Ammon's horn (tissue), 1 donor: ENCODE measurements at regions not wholly inside any gene's neighbourhood (a gene's known extent, or its start where the extent isn't known, plus 50 kb on each side); places are given as distances from the start of the nearest gene placed in this dataset.
"Not testable (repeated sequence)": the region's sequence is repeated elsewhere in the genome, so short reads cannot be mapped to it uniquely, and the experiment has no call there.

ENCODE experiments used
- DNase-seq: peaks from one replicate; pipeline ENCODE4 v3.0.0-alpha.2; 2016; ENCODE audit warnings: low spot score

DNA sequence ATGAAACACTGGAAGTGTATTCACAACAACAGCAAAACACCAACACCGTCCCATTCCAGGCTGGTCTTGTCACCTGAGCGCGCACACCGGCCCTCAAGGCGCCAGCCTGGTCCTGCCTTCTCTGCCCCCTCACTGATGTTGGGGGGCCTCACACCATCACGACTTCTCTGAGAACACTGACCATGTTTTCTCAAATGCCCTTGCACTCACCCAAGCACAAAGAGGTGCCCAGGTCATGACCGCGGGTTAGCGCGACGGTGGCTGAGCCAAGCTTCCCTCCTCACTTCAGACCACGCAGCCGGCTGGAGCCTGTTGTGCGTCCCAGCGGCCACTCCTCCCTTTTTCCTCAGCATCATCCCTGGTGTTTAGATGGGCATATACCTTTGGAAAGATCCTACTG lies 101.3 kb upstream of the SALL3 start:
- no peak for DNase-seq

DNA sequence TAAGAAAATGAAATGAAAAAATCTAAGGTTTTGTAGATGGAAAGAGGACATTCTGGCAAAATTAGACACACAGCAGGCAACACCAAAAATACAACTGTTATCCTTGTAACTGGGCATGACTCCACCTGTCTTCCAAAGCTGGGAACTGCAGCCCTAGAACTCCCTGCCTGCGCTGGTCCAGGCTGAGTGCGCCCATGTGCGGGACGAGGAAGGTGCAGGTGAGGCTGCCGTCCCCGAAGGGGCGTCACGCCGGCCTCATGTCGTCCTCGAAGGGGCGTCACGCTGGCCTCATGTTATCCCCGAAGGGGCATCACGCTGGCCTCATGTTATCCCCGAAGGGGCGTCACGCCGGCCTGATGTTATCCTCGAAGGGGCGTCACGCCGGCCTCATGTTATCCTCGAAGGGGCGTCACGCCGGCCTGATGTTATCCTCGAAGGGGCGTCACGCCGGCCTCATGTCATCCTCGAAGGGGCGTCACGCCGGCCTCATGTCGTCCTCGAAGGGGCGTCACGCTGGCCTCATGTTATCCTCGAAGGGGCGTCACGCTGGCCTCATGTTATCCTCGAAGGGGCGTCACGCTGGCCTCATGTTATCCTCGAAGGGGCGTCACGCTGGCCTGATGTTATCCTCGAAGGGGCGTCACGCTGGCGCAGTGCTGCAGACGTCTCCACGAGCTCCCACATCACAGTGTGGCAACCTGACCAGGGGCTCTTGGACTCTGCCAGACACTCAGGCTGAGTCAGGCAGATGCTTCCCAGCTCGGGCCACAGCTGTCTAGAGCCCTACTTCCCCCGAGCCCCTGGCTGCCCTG lies 100.3 kb upstream of the SALL3 start:
- not testable (repeated sequence) for DNase-seq

DNA sequence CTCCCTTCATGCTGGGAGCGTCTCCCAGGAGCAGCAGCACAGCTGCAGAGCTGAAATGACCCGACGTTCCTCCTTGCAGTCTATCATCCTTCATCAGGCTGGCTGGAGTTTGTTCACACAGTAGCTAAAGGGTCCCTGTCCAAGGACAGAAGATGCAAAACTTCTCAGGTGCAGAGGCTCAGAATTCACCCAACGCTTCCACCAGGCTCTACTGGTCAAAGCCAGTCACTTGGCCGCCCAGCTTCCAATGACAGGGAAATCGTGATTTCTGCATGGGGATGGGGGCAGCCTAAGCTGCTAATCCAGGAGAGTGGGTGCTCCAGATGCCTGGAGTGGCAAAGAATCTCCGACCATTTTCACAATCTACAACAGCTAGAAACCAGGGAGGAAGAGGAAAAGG lies 97.0 kb upstream of the SALL3 start:
- DNase-seq: no peak

GRCh38 chr18:78883501-78883900 lies 96.1 kb upstream of the SALL3 start:
- DNase-seq: no peak

DNA sequence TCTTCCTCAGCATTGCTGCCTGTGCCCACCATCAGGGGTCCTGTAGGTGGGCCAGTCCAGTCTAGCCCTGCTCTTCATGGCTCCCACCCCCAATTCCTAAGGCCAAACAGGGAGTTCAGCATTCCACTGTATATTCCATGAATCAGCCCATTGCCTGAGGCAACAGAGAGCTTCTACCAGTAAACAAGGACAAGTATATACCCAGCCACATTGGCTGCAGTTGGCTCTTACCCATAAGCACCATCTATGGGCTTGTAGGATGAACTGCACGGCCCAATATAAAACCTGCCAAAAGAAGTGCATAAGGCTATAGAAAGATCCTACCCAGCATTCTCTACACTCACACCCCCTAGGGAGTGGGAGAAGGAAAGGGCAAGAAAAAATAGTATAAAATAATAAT lies 95.1 kb upstream of the SALL3 start:
- DNase-seq: no peak

DNA sequence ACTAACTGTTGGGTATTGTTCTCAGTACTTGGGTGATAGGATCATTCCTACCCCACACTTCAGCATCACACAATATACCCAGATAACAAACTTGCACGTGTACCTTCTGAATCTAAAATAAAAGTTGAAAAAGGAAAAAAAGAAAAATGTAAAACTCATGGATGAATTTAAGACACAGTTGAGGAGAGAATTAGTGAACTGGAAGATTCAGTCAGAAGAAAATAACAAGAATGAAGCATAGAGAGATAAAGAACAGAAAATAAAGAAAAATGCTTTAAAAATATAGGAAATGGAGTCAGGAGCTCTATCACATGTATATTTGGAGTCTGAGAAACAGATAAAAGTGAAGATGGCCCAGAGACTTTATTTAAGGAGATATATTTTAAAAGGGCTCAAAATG lies 90.4 kb upstream of the SALL3 start:
- DNase-seq: no peak

DNA sequence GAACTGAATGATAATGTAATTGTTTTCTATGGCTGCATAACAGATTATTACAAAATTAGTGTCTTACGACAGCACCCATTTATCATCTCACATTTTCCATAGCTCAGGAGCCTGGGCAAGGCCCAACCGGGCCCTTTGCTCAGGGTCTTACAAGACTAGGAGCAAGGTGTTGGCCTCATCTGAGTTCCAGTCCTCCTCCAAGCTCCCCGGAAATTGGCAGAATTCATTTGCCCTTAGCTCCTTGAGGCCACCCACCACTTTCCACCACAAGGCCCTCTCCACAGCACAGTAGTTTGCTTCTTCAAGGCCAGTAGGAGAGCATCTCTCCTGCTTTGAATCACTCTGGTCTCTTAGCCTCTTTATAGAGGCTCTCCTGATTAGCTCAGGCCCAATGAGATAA lies 89.2 kb upstream of the SALL3 start:
- DNase-seq: no peak

GRCh38 chr18:78891185-78891762 lies 88.3 kb upstream of the SALL3 start:
- DNase-seq: no peak

GRCh38 chr18:78892177-78892576 lies 87.4 kb upstream of the SALL3 start:
- no peak for DNase-seq

DNA sequence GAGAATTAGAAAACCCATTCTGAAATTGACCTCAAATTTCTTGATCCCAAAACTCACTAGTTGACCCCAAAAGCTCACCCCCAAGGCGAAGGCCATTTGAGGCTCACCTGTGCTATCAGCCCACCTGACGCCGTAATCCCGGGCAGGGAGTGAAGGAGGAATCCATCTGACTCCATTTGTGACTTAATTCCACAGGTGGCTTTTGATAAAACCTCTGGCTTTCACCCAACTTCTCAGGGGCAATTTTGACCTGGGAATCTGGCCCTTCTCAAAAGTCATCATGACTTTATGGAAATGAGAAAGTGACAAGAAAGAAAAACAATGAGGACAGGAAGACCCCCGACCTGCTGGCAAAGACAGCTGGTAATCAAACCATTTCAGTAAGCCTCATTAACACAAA lies 86.9 kb upstream of the SALL3 start:
- DNase-seq: no peak

DNA sequence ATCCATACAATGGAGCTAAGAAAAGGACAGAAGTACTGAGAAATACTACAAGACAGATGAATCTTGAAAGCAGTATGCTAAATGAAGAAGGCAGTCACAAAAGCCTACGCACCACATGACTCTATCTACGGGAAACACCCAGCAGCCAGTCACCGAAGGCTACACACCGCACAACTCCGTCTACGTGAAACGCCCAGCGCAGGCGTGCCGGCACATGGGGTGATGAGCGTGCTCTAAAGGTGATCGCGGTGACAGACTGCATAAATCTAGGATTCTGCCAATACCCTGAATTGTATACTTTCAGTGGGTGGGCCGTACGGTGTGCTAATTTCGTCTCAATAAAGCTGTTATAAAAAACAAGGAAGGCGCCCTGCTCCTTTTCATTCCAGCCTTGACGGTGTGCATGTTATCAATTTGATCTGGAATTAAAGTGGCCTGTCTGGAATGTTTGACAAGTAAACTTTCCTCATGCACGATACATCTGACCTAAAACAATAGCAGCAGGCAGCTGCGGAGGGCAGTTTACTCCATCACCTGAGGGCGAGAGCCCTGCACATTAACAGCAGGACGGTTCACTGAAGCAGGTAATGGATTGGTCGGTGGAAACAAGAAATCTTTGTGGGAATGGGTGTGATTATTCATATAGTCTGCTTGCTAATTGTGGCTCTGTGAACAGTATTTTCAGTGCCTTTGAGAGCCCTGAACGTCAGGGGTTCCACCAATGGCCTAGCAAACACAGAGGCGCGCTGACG lies 86.2 kb upstream of the SALL3 start:
- DNase-seq: no peak

- no peak for DNase-seq
These were observed 85.6 kb upstream of the SALL3 start for GRCh38 chr18:78894033-78894305.

- no peak for DNase-seq
These were observed 84.2 kb upstream of the SALL3 start for GRCh38 chr18:78895207-78896001.

- no peak for DNase-seq
These were observed 83.3 kb upstream of the SALL3 start for GRCh38 chr18:78896111-78896905.

DNA sequence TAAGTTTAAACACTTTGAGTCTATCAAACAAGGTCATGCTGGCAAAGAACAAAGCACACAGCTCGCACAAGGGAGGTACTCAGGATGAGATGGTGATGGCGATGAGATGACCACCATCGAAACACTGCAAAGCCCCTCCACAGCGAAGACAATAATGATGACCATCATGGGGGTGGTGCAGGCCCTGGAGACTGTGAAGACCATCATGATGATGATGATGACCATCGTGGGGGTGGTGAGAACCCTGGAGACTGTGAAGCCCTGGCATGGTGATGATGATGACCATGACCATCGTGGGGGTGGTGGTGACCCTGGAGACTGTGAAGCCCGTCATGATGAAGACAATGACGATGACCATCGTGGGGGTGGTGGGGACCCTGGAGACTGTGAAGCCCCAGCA lies 81.6 kb upstream of the SALL3 start:
- DNase-seq: no peak

DNA sequence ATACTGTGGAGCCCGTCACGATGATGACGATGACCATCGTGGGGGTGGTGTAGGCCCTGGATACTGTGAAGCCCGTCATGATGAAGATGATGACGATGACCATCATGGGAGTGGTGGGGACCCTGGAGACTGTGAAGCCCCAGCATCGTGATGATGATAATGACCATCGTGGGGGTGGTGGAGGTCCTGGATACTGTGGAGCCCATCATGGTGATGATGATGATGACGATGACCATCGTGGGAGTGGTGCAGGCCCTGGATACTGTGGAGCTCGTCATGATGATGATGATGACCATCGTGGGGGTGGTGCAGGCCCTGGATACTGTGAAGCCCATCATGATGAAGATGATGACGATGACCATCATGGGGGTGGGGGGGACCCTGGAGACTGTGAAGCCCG lies 81.0 kb upstream of the SALL3 start:
- DNase-seq: no peak

DNA sequence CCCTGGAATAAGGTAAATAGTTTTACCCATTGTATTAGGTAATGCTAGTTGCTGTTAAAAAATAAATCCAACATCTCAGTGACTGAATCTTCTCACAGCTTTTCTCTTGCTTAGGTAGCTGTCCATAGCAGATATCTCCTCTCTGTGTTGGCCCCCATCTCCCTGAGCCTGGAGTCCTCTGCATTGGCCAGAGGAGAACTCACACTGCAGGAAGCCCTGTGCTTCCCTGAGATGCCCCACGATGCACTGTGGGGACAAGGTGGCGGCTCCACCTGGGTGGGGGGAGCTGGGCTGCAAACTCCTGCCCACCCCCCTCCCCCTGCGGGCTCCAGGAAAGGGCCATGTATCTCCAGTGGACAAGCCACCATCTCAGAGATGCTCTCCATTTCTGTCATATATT lies 80.4 kb upstream of the SALL3 start:
- DNase-seq: no peak

- DNase-seq: no peak
These were observed 78.4 kb upstream of the SALL3 start for GRCh38 chr18:78900938-78901909.

GRCh38 chr18:78901923-78902794 lies 77.5 kb upstream of the SALL3 start:
- DNase-seq: no peak
